HG03442 (cell line): ENCODE measurements at regions not wholly inside any gene's neighbourhood (a gene's known extent, or its start where the extent isn't known, plus 50 kb on each side); places are given as distances from the start of the nearest gene placed in this dataset.

Experiments
- ATAC-seq: cut with Tn5 transposase; IDR thresholded peaks from one replicate; pipeline ENCODE4 v1.9.1; 2021; ENCODE audit warnings: mild to moderate bottlenecking, moderate library complexity; ENCODE audit not compliant: unreplicated experiment

DNA sequence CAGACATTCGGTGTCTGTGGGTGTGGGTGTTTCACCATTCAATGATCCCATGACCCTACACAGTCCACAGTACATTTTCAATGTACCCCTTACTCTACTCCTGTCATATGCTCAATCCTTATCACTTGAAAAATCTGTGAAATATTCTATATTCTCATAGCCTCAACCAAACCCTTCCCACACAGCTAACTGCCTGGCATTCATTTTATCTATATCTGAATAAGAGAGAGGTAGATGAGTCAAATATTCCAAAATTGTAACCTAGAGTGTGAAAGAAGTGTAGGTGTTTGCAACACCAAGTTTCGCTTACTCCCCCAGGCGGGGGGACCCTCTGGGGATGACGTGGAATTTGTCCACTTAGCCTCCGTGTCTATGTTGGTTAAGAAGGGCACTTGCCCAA lies 354.8 kb downstream of the ETS1 start:
- ATAC-seq = no peak

DNA sequence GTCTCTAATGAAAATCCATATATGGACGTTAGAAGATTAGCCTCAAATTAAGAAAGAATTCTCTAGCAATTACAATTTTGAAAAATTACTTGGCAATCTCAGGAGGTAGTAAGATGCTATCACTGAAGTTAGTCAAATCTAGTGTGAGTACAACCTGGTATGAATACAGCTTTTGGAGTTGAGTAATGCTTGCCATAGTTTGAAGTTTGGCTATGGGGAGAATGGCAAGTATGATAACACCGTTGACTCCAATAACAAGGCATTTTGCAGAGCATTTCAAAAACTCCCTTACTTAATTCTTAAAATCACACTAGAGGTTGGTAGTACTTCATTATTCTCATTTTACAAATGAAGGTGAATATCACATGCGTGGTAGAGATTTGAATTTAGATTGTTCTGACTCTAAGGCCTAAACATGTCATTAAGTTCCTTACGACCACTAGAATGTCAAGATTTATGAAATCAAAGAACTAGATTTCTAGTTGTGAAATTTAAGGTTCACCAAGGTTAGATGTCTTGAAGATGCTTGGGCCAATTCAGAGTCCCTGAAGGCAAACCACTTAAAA lies 355.4 kb downstream of the ETS1 start:
- no peak for ATAC-seq

DNA sequence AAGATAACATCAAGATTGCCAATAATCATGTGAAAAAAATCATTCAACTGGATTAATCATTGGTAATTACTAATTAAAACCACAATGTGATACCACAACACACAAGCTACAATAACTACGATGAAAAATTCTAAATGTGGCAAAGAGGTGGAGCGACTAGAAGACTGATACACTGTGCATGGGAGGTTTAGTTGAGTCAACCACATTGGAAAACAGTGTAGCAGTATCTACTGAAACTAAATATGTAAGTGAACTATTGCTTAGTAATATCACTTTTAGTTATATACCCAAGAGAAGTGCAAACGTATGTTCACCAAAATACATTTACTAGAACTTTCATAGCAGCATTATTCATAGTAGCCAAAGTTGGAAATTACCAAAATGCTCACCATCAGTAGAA lies 359.9 kb downstream of the ETS1 start:
- ATAC-seq = no peak

DNA sequence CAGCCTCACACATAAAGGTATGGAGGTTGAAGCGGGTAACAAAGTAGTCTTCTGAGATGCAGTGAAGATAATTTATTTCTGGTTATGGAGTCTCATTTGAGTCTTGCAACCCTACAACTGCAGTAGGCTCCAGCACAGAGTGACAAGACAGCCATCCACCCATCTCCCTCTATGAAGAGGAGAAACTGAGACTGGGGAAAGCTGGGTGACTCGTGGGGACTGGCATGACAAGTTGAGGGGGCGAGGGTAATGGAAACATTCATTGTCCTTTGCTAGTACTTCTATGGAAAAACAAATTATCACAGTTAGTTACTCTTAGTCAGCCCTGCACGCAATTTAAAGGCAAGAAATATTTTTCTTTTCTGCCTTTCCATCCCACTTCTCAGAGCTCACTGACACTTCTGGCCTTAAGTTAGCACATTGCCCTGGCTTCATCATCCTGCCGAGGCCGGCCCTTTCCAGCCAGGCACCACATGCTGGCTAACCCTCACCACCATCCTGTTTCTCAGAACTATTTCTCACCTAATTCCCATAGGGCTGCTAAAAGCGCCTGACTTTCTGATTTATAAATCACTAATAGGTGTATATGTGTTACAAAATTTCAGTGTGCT lies 361.1 kb downstream of the ETS1 start:
- no peak for ATAC-seq

DNA sequence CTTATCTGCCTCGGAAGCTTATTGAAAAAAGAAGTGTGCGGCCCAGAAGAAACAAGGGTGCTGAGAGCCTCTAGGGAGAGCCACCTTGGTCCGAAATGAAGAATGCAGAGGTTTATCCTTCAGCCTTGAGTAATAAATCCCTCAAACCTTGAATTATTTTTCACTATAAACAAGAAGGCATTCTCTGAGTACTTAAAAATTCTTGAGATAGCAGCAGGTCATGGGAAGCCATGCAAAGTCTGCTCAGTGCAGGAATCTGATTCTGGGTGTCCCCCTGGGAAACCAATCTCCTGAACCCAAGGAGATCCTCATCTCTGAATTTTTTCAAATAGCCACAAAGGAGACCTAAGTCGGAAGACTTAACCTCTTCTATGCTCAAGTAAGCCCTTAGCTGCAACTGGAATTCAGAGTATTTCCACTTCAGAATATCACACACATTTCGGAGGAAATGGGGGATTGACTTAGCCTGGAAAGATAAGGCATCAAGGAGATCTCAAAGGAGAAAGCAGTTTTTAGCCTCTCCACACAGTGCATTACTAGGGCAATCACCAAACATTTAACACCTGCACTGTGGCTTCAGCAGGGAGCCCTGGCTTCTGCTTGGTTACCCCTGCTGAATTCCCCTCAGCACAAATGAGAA lies 365.0 kb downstream of the ETS1 start:
- ATAC-seq = no peak

DNA sequence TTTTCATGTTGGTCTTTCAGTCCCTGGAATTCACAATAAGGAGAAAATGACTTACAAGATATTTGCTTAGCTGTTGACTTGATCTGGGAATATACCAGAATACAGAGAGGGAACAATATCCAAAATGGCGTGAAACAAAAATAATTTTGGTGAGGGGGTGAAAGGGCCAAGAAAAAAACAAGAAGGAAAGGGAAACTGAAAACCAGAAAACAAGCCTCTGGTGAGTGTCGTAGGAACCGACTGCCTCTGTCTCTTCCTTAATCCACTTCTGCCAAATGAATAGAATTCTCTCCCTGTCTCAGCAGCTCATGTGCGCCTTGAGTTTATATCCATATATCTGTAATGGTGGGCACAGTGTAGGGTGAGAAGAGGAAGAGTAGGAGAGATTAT lies 367.6 kb downstream of the ETS1 start:
- no peak for ATAC-seq

DNA sequence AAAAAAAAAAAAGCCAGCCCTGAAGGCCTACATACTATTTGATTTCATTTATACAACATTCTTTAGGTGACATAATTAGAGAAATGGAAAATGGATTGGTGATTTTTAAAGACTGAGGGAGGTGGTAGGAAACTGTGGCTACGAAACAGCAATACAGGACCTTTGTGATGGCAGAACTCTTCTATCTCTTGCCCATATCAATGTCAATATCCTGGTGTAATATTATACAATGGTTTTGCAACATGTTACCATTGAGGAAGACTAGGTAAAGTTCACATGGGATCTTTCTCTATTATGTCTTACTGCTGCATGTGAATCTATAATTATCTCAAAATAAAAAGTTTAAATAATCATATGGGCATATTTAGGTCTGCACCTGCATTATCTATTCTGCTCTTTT lies 371.2 kb downstream of the ETS1 start:
- no peak for ATAC-seq

DNA sequence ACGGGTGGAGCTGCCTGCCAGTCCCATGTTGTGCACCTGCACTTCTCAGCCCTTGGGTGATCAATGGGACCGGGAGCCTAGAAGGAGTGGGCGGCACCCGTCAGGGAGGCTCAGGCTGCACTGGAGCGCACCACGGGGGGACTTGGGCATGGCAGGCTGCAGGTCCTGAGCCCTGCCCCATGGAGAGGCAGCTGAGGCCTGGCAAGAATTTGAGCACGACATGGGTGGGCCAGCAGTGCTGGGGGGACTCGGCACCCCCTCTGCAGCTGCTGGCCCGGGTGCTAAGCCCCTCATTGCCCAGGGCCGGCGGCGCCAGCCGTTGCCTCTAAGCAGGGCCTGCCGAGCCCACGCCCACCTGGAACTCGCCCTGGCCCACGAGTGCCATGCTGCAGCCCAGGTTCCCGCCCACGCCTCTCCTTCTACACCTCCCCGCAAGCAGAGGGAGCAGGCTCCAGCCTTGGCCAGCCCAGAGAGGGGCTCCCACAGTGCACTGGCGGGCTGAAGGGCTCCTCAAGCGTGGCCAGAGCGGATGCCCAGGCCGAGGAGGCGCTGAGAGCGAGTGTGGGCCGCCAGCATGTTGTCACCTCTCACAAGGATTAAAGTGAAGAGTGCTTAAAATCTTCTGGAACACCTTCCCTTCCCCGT lies 372.0 kb downstream of the ETS1 start:
- ATAC-seq = no peak

DNA sequence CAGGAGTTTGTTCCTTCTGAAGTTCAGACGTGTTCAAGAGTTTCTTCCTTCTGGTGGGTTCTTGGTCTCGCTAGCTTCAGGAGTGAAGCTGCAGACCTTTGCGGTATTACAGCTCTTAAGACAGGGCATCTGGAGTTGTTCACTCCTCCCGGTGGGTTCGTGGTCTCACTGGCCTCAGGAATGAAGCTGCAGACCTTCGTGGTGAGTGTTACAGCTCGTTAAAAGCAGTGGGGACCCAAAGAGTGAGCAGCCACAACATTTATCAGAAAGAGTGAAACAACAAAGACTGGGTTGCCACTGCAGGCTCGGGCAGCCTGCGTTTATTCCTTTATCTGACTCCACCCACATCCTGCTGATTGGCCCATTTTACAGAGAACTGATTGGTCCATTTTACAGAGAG lies 373.1 kb downstream of the ETS1 start:
- no peak for ATAC-seq

DNA sequence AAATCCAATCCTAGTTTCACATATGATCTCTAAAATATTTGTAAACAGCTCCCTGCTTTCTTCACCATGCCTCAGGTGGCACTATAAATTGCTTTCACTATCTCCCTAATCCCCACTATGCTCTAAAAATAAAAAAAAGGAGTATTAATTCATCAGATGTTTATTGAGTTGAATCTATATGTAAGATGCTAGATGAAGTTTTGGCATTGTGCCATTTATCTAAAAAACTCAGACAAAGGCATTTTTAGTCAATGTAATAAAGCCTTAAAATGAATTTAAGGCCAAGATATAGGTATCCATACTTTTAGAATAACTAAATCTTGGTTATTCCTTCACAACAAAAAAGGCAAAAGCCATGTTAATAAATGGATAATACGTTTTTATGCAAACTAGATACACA lies 373.9 kb downstream of the ETS1 start:
- ATAC-seq = no peak

DNA sequence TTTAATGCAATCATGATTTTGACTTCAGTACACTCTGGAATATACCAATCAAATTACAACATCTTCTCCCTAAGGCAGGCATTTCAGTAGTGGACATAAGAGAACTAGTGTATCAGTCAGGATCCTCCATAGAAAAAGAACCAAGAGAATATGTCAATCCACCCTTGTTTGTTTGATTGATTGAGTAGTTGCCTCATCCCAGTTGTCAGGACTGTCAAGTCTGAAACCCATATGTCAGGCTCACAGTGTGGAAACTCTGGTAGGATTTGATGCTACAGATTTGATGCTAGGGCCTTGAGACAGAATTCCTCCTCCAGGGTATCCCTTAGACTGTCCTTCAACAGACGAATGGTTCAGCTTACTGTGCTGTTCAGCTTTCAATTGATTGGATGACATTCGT lies 375.0 kb downstream of the ETS1 start:
- no peak for ATAC-seq

DNA sequence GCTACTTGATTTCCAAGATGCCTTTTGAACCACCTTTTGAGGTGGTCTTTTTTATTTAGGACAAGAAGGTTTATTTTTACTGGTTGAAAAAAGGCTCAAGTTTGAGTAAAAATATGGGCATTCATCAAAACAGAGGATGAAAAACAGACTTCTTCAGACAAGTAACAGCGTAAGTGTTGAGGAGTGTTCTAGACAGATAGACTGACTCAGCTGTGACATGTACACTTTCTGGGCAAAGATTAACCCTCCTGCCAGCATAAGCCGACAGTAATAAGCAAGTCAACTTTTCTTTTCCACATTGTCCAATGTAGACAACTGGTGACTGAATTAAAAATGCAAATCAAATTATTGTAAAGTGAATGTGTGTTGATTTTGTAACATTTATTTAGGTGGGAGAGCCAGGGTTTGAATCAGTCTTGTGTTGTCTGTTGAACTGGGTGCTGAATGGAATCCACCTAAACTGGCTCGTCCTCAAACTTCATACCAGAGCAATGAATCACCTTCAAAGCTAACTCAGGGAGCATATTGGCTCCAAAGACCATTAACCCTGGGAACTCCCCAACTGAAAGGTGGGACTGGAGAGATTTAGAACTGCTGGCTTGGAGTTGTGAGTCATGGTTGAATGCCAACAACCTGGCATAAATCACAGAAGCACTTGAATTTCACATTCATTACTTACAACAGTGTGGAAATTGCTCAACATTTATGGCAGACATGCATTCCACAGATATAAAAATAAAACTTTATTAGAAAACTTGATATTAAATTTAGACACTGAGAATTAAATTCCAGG lies 377.0 kb downstream of the ETS1 start:
- no peak for ATAC-seq

DNA sequence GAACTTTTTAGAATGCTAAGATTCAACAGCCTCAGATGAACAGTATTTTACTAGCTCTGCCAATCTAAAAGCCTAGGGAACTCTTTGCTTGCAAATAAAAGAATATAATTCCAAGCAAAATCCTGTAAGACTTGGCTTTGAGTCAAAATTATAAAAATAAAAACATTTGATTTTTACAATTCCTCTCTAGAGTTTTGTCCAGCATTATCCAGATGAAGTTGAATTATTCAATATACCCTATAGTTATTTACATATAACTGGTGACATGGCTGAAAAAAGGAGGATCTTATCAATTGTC lies 378.3 kb downstream of the ETS1 start:
- ATAC-seq = no peak

DNA sequence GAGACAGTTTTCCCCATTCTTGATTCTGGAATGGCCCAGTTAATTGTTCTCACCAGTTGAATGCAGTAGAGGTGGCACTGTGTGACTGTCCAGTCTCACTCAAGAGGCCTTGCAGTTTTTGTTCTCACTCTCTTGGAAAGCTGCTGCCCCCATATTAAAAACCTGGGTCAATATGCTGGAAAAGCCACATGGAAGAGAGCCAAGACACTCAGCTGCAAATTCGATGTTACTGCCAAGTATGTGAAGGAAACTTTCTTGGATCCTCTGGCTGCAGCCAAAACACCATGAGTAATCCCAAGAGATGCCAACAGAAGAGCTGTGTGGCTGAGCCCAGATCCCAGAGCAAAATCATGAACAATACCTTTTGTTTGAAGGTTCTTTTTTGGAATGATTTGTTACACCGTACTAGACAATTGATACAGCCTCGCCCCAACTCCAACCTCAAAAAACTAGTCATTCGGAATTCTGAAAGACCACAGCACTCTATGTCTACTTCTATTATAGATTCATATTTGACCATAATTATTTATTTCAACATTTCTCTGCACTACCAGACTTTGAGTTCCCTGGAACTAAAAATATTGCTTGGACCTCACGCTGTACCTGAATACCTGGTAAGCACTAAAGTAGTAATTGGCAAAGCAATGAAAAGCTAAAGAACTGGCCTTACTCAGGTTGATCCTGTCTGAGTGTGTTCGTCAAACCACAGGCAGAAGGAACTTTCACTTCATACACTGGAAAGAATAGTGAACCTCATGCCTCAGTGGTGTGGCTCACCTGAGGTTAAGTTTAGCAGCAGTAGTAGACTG lies 378.8 kb downstream of the ETS1 start:
- ATAC-seq = no peak

DNA sequence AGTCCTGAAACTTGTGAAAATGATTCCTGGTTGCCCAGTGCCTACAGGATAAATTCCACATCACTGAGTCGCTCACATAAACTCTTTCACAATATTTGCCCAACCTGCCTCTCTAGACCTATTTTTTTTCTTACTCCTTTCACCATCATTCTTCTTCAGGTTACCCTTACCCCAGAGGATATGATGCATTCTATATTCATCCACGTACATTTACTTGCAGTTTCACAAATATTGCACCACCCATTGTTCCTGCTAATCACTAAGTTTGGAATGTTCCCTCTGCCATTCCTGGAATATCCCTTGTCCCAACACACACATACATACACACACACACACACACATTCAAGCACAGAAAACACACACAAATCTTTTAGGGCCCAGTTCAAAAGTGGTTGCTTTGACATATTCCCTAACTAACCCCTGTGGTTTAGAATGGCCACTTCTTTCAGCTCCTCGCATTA lies 379.5 kb downstream of the ETS1 start:
- no peak for ATAC-seq

DNA sequence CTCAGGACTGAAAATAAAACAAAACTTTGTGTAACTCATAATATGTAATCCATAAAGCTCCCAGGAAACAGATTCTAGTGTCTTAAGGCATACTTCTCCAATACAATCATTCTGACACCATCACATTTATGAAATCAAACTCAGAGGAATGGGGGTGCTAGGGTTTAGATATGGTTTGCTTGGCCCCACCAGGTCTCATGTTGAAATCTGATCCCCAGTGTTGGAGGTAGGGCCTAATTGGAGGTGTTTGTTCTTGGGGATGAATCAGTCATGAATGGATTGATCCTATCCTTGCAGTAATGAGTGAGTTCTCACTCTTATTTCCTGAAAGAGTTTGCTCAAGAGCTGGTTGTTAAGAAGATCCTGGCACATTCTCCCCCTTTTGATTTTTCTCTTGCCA lies 380.9 kb downstream of the ETS1 start:
- no peak for ATAC-seq

DNA sequence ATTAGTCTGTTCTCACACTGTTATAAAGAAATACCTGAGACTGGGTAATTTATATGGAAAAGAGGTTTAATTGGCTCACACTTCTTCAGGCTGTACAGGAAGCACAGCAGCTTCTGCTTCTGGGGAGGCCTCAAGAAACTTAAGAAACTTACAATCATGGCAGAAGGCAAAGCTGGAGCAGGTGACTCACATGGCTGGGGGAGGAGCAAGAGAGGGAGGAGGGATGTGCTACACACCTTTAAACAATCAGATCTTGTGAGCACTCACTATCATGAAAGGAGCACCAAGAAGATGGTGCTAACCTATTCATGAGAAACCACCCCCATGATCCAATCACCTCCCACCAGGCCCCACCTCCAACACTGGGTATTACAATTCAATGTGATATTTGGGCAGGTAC lies 381.6 kb downstream of the ETS1 start:
- ATAC-seq = no peak

DNA sequence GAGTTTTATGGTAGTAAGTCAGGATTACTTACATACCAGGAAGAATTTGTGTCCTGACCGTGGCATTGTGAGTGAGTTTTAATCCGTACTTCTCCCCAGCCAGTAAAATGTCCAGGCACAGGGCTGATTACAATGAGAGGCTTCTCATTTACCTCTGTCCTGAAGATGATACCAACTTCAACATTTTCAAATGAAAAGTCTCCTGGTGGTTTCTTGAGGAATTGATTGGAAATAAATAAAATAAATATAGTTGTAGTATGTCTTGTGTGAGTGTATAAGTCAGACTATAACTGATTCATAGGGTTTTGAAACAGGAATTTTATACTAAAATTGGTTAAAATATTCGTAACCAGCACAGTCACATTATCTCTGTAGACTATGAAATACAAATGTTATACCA lies 382.5 kb downstream of the ETS1 start:
- no peak for ATAC-seq

DNA sequence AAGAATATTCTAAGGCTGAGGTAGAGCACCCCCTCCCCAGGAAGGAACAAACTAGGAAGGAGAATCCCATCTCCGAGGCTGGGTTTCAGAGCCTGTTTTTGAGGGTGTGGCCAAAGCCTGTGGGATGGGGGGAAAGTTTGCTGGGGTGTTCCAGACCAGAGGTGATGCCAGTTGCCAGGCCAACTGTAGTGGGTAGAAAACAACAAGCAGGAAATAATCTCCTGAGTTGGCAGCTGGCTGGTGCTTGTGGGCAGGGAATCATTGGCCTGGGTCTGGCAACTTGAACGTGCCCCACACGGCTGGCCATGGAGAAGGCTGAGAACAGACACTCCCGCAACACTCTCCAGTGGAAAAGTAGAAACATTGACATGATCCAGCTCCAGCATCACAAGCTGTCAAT lies 385.6 kb downstream of the ETS1 start:
- ATAC-seq = no peak

DNA sequence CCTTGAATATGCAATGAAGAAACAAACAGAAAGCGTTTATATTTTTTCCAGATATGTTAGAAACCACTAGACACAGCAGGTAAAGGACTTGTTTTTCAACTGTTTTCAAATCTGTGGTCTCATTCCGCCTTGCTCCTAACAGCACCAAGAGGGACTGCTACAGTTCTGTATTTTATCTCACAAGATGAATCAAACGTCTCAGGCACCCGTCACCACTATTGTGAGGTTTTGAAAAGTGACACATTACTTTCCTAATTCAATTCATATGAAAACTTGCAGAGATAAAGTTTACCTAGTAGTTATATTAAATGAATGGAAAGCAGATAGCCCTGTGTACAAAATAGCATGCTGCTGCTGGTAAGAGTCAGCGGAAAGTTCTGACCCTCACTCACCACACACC lies 386.3 kb downstream of the ETS1 start:
- no peak for ATAC-seq

DNA sequence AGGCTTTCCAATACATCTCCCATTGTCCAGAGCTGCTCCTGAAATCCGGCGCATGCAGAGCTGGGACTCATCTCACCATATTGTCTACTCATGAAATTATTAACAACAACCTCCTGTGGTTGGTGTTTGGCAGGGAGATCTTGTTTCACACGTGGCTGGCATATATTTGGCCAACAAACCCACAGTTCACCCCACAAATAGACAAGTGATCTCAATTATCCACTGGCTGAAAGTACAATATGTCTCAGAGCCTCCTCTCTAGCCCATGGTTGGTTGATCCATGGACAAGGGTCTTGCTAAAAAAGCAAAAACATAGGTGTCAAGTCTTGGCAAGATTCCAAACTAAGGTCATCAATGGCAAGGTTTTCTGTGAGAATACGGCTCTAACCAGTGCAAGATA lies 386.9 kb downstream of the ETS1 start:
- ATAC-seq = no peak
